Subcutaneous abdominal adipose tissue (tissue), 5 donors: ENCODE measurements at regions not wholly inside any gene's neighbourhood (a gene's known extent, or its start where the extent isn't known, plus 50 kb on each side); places are given as distances from the start of the nearest gene placed in this dataset.

Source experiments
- H3K27ac ChIP-seq: one replicate; pipeline ENCODE4 v1.7.0; 2013; ENCODE audit warnings: low read depth, mild to moderate bottlenecking, inconsistent platforms, low read length, moderate library complexity
- H3K27me3 ChIP-seq, 5 donors: one replicate each; pipeline ENCODE4 v1.7.0; 2013; ENCODE audit warnings: low read length in 5 of 5, inconsistent platforms in 1 of 5; ENCODE audit not compliant: control insufficient read depth in 5 of 5, insufficient read depth in 4 of 5
- H3K36me3 ChIP-seq, 5 donors: one replicate each; pipeline ENCODE4 v1.7.0; 2013; ENCODE audit warnings: low read length in 5 of 5; ENCODE audit not compliant: control insufficient read depth in 5 of 5, insufficient read depth in 5 of 5
- H3K4me1 ChIP-seq, 5 donors: one replicate each; pipeline ENCODE4 v1.7.0; 2013; ENCODE audit warnings: low read length in 5 of 5, mild to moderate bottlenecking in 3 of 5, moderate library complexity in 1 of 5; ENCODE audit not compliant: control insufficient read depth in 5 of 5, insufficient read depth in 5 of 5
- H3K4me3 ChIP-seq, 5 donors: one replicate each; pipeline ENCODE4 v1.7.0; 2013; ENCODE audit warnings: low read length in 5 of 5, low read depth in 1 of 5
- H3K9ac ChIP-seq, 5 donors: one replicate each; pipeline ENCODE4 v1.7.0; 2013; ENCODE audit warnings: low read length in 5 of 5, mild to moderate bottlenecking in 4 of 5, moderate library complexity in 3 of 5
- H3K9me3 ChIP-seq, 5 donors: one replicate each; pipeline ENCODE4 v1.7.0; 2013; ENCODE audit warnings: low read length in 5 of 5; ENCODE audit not compliant: control insufficient read depth in 5 of 5
- donor health status: healthy.
- donor health status: healthy.
- donor health status: healthy.
- donor health status: healthy.
- donor health status: healthy.

DNA sequence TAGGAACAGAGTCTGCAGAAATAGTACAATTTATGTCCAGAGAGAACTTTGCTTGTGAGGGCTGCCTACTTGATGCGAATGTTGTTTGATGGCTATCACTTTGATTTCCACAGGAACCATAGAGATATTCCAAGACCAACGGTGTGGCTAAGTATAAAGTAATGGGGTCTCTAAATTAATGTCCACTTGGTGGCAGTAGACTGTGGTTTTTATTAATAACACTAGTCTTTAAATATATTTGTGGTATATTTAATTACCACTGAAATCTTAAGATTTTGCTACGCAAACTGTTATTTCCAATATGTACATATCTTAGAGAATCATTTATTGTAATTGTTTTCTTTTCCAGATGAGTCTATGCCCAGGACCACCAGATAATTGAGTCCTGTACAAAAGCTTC, 647.9 kb downstream of the PLA2G4A start:
- Histone ChIP-seq H3K27ac (no peak overlapping the region), H3K9ac (no peak overlapping the region), H3K4me1 (peaks cover 0 to 3% (median 0%) of the 10 kb centered on the region in 5 donors), H3K36me3 (no peaks in the 10 kb centered on the region), H3K9me3 (no peaks in the 10 kb centered on the region), H3K4me3 (no peak overlapping the region), H3K27me3 (no peaks in the 10 kb centered on the region)

DNA sequence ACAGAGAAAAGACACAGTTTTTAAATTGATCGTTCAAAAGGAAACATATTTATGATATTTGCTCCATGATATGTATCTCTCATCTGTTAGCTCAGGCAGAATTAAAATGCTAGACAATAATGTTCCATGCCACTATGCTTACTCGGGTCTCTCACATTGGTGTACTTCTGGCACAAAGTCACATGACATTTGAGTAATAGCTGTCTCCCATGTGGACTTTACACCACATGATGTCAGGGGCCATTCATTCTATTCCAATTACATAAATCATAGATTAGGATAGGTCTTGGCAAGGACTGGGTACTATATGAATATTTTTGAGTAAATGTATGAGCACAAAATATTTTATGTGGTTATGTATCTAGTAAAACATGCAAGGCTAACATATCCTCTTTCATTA, 648.4 kb downstream of the PLA2G4A start:
- H3K27me3 ChIP-seq: no peaks in the 10 kb centered on the region
- H3K9ac ChIP-seq: no peak overlapping the region
- H3K4me1 ChIP-seq: peaks cover 0 to 3% (median 0%) of the 10 kb centered on the region in 5 donors
- H3K27ac ChIP-seq: no peak overlapping the region
- no peaks in the 10 kb centered on the region for H3K9me3 ChIP-seq
- H3K4me3 ChIP-seq: no peak overlapping the region
- H3K36me3 ChIP-seq: no peaks in the 10 kb centered on the region

DNA sequence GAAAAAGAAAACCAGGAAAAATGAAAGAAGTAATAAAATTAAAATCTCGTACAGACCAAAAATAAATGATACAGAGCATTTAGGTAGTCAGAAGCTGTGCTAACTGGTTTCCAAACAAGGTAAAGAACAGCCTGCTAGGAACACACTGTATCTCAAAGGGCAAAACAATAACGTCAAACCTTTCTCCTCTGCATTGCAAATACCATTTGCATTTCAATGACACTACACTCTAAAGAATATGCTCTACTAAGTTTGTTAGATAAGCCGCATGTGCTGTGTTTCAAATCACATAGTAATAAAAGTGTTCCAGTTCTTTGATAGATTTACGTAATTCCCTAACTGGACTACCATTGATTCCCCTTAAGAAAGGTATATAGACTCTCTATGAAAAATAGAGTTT, 648.8 kb downstream of the PLA2G4A start:
- H3K27me3 ChIP-seq: no peaks in the 10 kb centered on the region
- H3K4me3 ChIP-seq: no peak overlapping the region

DNA sequence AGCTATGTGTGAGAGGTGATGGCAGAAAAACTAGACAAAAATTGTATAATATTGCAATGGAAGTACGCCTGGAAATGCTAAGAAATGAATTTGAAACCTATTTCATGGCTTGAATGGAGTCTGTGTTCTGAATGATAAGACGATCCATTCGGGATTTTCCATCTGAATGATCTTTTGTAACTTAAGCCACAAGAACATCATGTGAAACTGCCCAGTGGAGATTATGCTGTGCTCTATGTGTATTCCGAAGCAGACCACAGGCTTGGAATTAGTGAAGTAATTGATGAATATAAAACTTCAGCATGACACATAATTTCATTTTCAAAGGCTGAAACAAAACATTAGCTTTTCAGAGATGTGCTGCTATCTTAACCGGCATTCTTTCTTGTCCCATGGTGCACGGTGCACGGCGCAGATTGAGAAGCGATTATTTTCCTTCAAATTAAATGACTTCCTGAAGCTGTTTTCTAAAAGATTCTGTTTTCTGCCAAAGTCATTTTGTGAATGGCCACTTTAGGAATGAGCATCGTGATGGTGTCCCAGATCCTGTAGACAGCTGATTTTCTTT, 652.9 kb downstream of the PLA2G4A start:
- Histone ChIP-seq H3K27ac (no peak overlapping the region), H3K9ac (no peak overlapping the region), H3K36me3 (no peaks in the 10 kb centered on the region), H3K4me1 (peaks cover 0 to 3% (median 0%) of the 10 kb centered on the region in 5 donors), H3K9me3 (no peaks in the 10 kb centered on the region), H3K27me3 (no peaks in the 10 kb centered on the region), H3K4me3 (no peak overlapping the region)

More for the DNA sequence above, 648.8 kb downstream of the PLA2G4A start:
- Histone ChIP-seq H3K36me3 (no peaks in the 10 kb centered on the region), H3K27ac (no peak overlapping the region), H3K4me1 (peaks cover 0 to 3% (median 0%) of the 10 kb centered on the region in 5 donors), H3K9ac (no peak overlapping the region), H3K9me3 (no peaks in the 10 kb centered on the region)

DNA sequence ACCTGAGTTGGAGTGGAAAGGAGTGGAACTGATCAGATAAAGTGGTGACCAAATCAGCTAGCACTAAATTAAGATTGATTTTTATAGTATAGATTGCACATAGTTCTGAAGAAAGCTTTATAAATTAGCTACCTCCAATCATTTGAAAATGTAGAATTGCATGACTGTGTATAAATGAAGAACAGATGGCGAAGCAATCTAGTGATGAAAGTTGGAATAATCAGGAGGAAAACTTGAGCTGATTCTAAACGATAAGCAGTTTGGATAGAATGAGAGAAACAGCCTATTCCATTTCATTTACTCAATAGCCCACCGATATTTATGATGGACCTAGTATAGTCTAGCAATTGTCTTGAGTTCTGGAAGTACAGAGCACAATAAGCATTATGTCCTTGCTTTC, 661.5 kb downstream of the PLA2G4A start:
- H3K9me3 ChIP-seq: no peaks in the 10 kb centered on the region
- no peaks in the 10 kb centered on the region for H3K4me1 ChIP-seq
- H3K27ac ChIP-seq: no peak overlapping the region
- no peak overlapping the region for H3K4me3 ChIP-seq
- no peak overlapping the region for H3K9ac ChIP-seq
- H3K27me3 ChIP-seq: no peaks in the 10 kb centered on the region
- no peaks in the 10 kb centered on the region for H3K36me3 ChIP-seq

DNA sequence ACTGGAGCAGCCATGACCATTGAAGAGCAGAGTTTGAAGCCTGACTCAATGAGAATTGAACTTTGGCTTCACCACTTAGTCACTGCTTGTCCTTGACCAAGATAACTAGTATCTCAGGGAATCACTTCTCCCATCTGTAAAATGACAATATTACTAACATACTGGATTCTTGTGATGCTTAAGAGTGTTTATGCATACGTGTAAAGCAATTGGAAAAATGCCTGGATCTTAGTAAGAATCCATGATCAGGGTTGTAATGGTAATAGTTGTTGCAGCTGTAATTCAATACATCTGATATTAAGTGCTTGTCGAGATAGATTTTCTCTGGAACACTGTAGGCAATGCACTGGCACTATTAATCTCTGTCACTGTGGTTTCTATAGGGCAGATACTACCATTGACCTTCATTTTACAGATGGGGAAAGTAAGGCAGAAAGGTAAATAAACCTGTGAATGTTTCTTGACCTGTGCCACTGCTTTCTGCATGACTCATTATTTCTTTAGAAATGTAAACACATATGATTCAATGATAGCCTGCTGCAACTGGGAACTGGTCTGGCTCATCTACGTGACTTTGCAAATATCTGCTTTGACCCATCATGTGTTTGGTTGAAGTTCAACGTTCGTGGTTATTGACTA, 662.5 kb downstream of the PLA2G4A start:
- no peaks in the 10 kb centered on the region for H3K9me3 ChIP-seq
- no peak overlapping the region for H3K27ac ChIP-seq
- H3K27me3 ChIP-seq: no peaks in the 10 kb centered on the region
- no peaks in the 10 kb centered on the region for H3K4me1 ChIP-seq
- no peaks in the 10 kb centered on the region for H3K36me3 ChIP-seq
- H3K4me3 ChIP-seq: no peak overlapping the region
- H3K9ac ChIP-seq: no peak overlapping the region

DNA sequence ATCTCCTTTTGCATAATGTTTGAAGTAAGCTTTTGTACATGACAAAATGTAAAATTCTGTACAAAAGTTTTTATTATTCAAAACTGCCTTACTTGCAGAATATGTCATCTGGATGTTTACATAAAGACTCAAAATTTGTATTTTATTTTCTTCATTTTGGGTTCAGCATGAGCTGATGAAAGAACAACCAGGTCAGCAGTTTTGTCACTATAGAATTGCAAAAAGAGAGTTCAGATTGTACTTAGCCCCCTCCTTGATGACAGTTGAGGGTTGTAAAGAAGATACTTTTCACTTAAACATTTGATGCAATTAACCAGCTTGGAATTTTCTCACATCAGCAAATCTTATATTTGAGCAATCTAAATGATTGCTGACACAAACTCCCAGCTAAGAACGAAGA, 669.3 kb downstream of the PLA2G4A start:
- no peaks in the 10 kb centered on the region for H3K4me1 ChIP-seq
- no peaks in the 10 kb centered on the region for H3K36me3 ChIP-seq

DNA sequence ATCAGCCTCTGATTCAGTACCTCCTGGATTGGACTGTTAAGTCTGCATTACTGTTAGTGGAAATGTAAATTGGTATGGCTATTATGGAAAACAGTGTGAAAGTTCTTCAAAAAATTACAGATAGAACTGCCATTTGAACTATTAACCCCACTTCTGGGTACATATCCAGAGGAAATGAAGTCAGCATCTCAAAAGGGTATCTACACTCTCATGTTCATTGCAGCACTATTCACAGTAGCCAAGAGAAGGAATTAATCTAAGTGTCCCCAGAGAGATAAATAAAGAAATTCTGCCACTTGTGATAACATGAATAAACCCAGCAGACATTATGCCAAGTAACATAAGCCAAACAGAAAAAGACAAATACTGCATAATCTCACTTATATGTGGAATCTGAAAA, 676.0 kb downstream of the PLA2G4A start:
- H3K27ac ChIP-seq: no peak overlapping the region

More for the DNA sequence above, 669.3 kb downstream of the PLA2G4A start:
- Histone ChIP-seq H3K9ac (no peak overlapping the region), H3K27ac (no peak overlapping the region), H3K9me3 (no peaks in the 10 kb centered on the region), H3K27me3 (no peaks in the 10 kb centered on the region), H3K4me3 (no peak overlapping the region)

DNA sequence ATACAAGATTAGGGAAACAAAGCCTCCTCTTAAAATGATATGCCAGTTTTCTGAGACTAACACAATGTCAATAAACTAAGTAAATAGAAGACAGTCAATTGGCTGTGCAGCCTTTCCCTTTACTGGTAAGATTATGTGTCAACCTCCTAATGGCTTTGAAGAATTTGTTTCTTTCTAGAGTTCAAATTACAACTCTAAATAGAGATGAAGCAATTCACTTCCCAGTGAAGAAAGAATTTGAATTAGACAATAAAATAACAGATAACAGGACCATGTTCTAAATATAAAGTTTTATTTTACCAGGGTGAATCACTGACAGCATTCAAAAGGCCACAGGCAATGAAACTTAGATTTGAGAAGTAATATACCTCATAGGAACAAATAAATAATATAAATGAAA, 680.3 kb downstream of the PLA2G4A start:
- no peaks in the 10 kb centered on the region for H3K27me3 ChIP-seq
- H3K4me1 ChIP-seq: no peaks in the 10 kb centered on the region
- H3K36me3 ChIP-seq: no peaks in the 10 kb centered on the region
- H3K9me3 ChIP-seq: peaks cover 0 to 4% (median 0%) of the 10 kb centered on the region in 5 donors
- H3K4me3 ChIP-seq: no peak overlapping the region
- H3K27ac ChIP-seq: no peak overlapping the region
- H3K9ac ChIP-seq: no peak overlapping the region

More for the DNA sequence above, 676.0 kb downstream of the PLA2G4A start:
- no peaks in the 10 kb centered on the region for H3K27me3 ChIP-seq
- H3K9ac ChIP-seq: no peak overlapping the region
- H3K36me3 ChIP-seq: no peaks in the 10 kb centered on the region
- H3K9me3 ChIP-seq: peaks cover 0 to 4% (median 0%) of the 10 kb centered on the region in 5 donors
- no peaks in the 10 kb centered on the region for H3K4me1 ChIP-seq
- no peak overlapping the region for H3K4me3 ChIP-seq

DNA sequence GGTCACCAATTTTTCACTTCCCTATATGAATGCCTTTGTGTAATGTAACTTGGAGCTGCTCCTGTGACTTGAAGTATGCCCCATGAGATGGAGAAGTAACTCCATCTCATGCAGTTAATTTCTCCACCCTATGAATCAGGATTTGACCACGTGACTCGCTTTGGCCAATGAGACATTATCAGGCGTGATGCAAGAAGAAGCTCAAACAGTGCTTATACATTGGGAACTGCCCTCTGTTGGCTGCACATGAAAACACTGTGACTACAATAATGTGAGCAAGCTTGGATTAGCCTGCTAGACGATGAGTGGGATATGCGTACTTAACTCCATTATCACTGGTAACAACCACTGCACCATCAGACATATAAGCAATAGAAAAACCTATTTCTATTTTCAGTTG, 684.4 kb downstream of the PLA2G4A start:
- Histone ChIP-seq H3K36me3 (no peaks in the 10 kb centered on the region), H3K9me3 (peaks cover 0 to 2% (median 0%) of the 10 kb centered on the region in 5 donors), H3K4me3 (no peak overlapping the region), H3K4me1 (no peaks in the 10 kb centered on the region), H3K27ac (no peak overlapping the region), H3K27me3 (no peaks in the 10 kb centered on the region), H3K9ac (no peak overlapping the region)
